ENCODE measurements at regions not wholly inside any gene's neighbourhood (a gene's known extent, or its start where the extent isn't known, plus 50 kb on each side); places are given as distances from the start of the nearest gene placed in this dataset.

GRCh38 chr5:97628031-97628430 lies 445.0 kb upstream of the RIOK2 start:
- no peaks in the 10 kb centered on the region for H3K27me3 Mint-ChIP-seq (ENCODE audit: low read depth in 3 of 3)
- WGBS (ENCODE audit: insufficient coverage): no CpG with 5 or more reads among the region's 1 CpG
- H3K4me1 Mint-ChIP-seq: no peaks in the 10 kb centered on the region
- Histone ChIP-seq H3K36me3 (replicated peaks in 1 of 2; ENCODE audit: control insufficient read depth in 1 of 2, insufficient read depth in 2 of 2, low read length in 2 of 2) (no peaks in the 10 kb centered on the region), H3K79me2 (ENCODE audit: insufficient read depth, low read length) (no peaks in the 10 kb centered on the region), H3K4me3 (replicated peaks in 1 of 3; ENCODE audit: low read depth in 2 of 3, low read length in 3 of 3) (no peak overlapping the region), H3K27ac (ENCODE audit: low read depth in 1 of 2, low read length in 2 of 2) (no peak overlapping the region), H3K9ac (ENCODE audit: insufficient read depth, low read length, poor library complexity, severe bottlenecking) (no peak overlapping the region), H3K27me3 (ENCODE audit: control insufficient read depth in 2 of 2, insufficient read depth in 2 of 2, low read length in 2 of 2) (no peaks in the 10 kb centered on the region), H4K20me1 (ENCODE audit: insufficient read depth, low read length) (no peaks in the 10 kb centered on the region), H2AFZ (ENCODE audit: insufficient read depth, low read depth, low read length, poor library complexity, severe bottlenecking) (no peak overlapping the region), H3K4me1 (ENCODE audit: control insufficient read depth in 1 of 2, insufficient read depth in 2 of 2, low read length in 2 of 2) (no peaks in the 10 kb centered on the region), H3K4me2 (replicated peaks; ENCODE audit: extremely low read depth, low read length, poor library complexity, severe bottlenecking) (no peak overlapping the region), H3K9me3 (replicated peaks in 1 of 2; ENCODE audit: control insufficient read depth in 1 of 2, insufficient read depth in 1 of 2, low read length in 2 of 2) (peaks cover 0 to 3% of the 10 kb centered on the region in 2 donors)
- intact Hi-C loops (cut with micrococcal nuclease): no loop called here
- H3K4me3 Mint-ChIP-seq: no peak overlapping the region
- H3K9me3 Mint-ChIP-seq: peaks cover 0 to 7% (median 3%) of the 10 kb centered on the region in 7 donors
- DNase-seq: no peak
- no peaks in the 10 kb centered on the region for H3K36me3 Mint-ChIP-seq
- TF ChIP-seq CTCF (IDR thresholded peaks at IDR 0.05): no peak
- no peak overlapping the region for H3K27ac Mint-ChIP-seq

GRCh38 chr5:97628807-97629206 lies 445.8 kb upstream of the RIOK2 start:
- no peak overlapping the region for H3K4me3 ChIP-seq (replicated peaks in 1 of 3; ENCODE audit: low read depth in 2 of 3, low read length in 3 of 3)
- H2AFZ ChIP-seq (ENCODE audit: insufficient read depth, low read depth, low read length, poor library complexity, severe bottlenecking): no peak overlapping the region
- H3K27ac Mint-ChIP-seq: no peak overlapping the region
- H3K4me3 Mint-ChIP-seq: no peak overlapping the region
- no peaks in the 10 kb centered on the region for H3K36me3 Mint-ChIP-seq
- no peaks in the 10 kb centered on the region for H3K9me3 ChIP-seq (replicated peaks in 1 of 2; ENCODE audit: control insufficient read depth in 1 of 2, insufficient read depth in 1 of 2, low read length in 2 of 2)
- no peak overlapping the region for H3K9ac ChIP-seq (ENCODE audit: insufficient read depth, low read length, poor library complexity, severe bottlenecking)
- H3K4me2 ChIP-seq (replicated peaks; ENCODE audit: extremely low read depth, low read length, poor library complexity, severe bottlenecking): no peak overlapping the region
- no peak for DNase-seq
- H3K27me3 ChIP-seq (ENCODE audit: control insufficient read depth in 2 of 2, insufficient read depth in 2 of 2, low read length in 2 of 2): no peaks in the 10 kb centered on the region
- no peaks in the 10 kb centered on the region for H3K36me3 ChIP-seq (replicated peaks in 1 of 2; ENCODE audit: control insufficient read depth in 1 of 2, insufficient read depth in 2 of 2, low read length in 2 of 2)
- H3K27me3 Mint-ChIP-seq (ENCODE audit: low read depth in 3 of 3): no peaks in the 10 kb centered on the region
- H3K9me3 Mint-ChIP-seq: peaks cover 0 to 5% (median 3%) of the 10 kb centered on the region in 7 donors
- TF ChIP-seq CTCF (IDR thresholded peaks at IDR 0.05): no peak
- H3K4me1 Mint-ChIP-seq: no peaks in the 10 kb centered on the region
- no peaks in the 10 kb centered on the region for H3K4me1 ChIP-seq (ENCODE audit: control insufficient read depth in 1 of 2, insufficient read depth in 2 of 2, low read length in 2 of 2)
- H3K79me2 ChIP-seq (ENCODE audit: insufficient read depth, low read length): no peaks in the 10 kb centered on the region
- H3K27ac ChIP-seq (ENCODE audit: low read depth in 1 of 2, low read length in 2 of 2): no peak overlapping the region
- no CpG with 5 or more reads among the region's 3 CpGs for WGBS (ENCODE audit: insufficient coverage)
- intact Hi-C loops (cut with micrococcal nuclease): no loop called here
- no peaks in the 10 kb centered on the region for H4K20me1 ChIP-seq (ENCODE audit: insufficient read depth, low read length)
